ENCODE measurements at regions not wholly inside any gene's neighbourhood (a gene's known extent, or its start where the extent isn't known, plus 50 kb on each side); places are given as distances from the start of the nearest gene placed in this dataset.

DNA sequence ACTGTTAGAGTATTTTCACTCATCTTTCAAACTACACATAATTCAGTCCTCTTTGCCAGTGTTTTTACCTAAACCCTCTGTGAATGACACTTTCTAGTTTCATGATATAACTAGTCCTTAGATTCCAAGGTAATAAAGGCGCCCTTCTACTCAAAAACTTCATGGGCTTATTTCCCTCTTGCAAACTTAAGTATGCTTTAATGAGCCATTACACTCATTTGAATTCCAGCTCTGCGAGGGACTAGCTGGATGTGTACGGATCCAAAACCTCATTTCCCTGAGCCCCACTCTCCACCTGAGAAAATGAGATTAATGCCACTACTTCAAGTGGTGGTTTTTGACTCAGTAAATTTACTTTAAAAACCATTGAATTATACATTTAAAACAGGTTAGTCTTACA is 141.1 kb downstream of the NDUFA12 start:
- no peak for DNase-seq (ENCODE audit: low read depth)
- TF ChIP-seq, protein P1, sequence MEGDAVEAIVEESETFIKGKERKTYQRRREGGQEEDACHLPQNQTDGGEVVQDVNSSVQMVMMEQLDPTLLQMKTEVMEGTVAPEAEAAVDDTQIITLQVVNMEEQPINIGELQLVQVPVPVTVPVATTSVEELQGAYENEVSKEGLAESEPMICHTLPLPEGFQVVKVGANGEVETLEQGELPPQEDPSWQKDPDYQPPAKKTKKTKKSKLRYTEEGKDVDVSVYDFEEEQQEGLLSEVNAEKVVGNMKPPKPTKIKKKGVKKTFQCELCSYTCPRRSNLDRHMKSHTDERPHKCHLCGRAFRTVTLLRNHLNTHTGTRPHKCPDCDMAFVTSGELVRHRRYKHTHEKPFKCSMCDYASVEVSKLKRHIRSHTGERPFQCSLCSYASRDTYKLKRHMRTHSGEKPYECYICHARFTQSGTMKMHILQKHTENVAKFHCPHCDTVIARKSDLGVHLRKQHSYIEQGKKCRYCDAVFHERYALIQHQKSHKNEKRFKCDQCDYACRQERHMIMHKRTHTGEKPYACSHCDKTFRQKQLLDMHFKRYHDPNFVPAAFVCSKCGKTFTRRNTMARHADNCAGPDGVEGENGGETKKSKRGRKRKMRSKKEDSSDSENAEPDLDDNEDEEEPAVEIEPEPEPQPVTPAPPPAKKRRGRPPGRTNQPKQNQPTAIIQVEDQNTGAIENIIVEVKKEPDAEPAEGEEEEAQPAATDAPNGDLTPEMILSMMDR (IDR thresholded peaks at IDR 0.05; ENCODE audit: insufficient read depth, low read depth, low read length, missing control alignments), result no peak
- no peak overlapping the region for H3K4me3 ChIP-seq (ENCODE audit: low read length)

DNA sequence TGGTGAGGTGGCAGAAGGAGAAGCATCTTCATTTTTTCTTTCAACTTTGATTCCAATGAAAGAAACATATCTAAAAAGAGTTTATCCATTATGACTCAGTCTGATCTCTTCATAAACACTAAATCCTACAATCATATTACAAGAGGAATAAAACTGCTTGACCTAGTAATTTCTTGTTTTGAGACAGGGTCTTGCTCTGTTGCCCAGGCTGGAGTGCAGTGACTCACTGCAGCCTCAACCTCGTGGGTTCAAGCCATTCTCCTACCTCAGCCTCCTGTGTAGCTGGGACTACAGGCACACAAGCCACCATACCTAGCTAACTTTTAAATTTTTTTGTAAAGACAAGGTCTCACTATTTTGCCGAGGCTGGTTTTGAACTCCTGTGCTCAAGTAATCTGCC is 147.2 kb downstream of the NDUFA12 start:
- DNase-seq (ENCODE audit: low read depth), result no peak
- TF ChIP-seq, protein P1 (IDR thresholded peaks at IDR 0.05; ENCODE audit: insufficient read depth, low read depth, low read length, missing control alignments), result no peak
- no peak overlapping the region for H3K4me3 ChIP-seq (ENCODE audit: low read length)

DNA sequence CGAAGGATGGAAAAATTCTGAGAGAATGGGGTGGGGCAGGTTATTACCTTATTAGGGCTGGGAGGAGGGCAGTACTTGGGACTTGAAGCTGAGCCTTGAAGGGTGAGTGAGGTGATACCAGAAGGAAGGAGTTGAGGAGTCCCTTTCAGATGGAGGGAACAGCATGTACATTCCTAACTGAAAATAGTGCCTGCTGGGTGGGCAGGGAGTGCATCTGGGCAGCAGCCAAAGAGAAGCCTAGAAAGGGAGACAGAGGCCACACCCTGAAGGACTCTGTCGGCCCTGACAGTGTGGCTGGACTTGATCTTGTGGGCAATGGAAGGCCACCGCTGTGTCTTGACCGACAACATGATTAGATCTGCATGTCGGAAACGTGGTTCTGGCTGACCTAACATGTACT is 147.6 kb downstream of the NDUFA12 start:
- TF ChIP-seq, protein P1 (IDR thresholded peaks at IDR 0.05; ENCODE audit: insufficient read depth, low read depth, low read length, missing control alignments), result no peak
- no peak for DNase-seq (ENCODE audit: low read depth)
- H3K4me3 ChIP-seq (ENCODE audit: low read length), result no peak overlapping the region

DNA sequence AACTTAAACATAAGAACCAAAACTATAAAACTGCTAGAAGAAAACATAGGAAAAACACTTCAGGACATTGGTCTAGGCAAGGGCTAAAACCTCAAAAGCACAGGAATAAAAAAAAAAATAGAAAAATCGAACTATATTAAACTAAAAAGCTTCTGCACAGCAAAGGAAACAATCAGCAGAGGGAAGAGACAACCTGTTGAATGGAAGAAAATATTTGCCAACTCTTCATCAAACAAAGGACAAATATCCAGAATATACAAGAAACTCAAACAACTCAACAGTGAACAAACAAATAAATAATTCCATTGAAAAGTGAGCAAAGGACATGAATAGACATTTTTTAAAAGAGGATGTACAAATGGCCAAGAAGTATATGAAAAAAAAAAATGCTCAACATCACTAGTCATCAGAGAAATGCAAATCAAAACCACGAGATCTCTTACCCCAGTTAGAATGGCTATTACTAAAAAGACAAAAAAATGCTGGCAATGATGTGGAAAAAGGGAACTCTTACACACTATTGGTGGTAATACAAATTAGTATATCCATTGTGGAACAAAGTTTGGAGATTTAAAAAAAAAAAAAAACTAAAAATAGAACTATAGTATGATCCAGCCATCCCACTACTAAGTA is 152.0 kb downstream of the NDUFA12 start:
- no peak overlapping the region for H3K4me3 ChIP-seq (ENCODE audit: low read length)
- TF ChIP-seq, protein P1 (IDR thresholded peaks at IDR 0.05; ENCODE audit: insufficient read depth, low read depth, low read length, missing control alignments), result no peak
- DNase-seq (ENCODE audit: low read depth), result no peak

DNA sequence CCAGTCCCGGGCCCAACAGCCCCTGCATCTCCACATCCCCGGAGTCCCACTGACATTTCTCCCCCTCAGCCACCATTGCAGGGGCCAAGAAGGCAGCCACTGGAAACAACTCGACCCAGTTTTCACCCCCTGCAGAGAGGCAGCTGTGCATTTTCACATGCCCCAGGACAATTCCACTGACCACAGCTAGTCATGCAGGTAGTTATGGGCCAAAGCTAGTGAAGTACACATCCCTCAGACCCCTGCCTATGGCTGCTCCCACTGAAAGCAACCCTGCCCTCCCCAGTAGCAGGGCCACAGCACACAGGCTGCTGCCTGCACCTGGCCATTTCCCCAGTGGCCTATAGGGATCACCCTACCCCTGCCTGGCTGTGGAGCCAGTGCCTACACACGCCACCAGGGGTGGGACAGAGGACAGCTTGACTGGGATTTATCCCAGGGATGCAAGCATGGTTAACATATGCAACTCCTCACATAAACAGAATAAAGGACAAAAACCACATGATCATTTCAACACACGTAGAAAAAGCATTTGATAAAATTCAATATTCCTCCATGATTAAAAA is 154.0 kb downstream of the NDUFA12 start:
- TF ChIP-seq, protein P1 (IDR thresholded peaks at IDR 0.05; ENCODE audit: insufficient read depth, low read depth, low read length, missing control alignments), result no peak
- no peak for DNase-seq (ENCODE audit: low read depth)
- H3K4me3 ChIP-seq (ENCODE audit: low read length), result no peak overlapping the region

DNA sequence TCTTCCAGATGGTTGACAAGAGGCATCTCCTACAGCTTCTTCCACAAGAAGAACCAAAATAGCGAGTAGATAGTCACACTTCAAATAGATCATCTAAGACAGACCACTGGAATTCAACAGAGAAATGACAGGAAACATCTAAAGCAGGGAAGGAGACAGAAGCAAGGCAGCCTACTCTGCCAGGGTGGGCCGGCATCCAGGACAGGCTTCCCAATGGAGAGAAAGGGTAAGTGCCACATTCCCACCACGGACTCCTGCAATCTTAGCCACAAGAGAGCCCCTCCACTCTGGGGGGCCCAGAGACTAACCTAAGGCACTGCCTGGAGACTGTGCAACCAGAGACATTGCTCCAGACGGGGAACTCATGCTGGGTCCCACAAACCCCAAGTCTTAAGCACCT is 154.5 kb downstream of the NDUFA12 start:
- no peak overlapping the region for H3K4me3 ChIP-seq (ENCODE audit: low read length)
- no peak for DNase-seq (ENCODE audit: low read depth)
- TF ChIP-seq, protein P1 (IDR thresholded peaks at IDR 0.05; ENCODE audit: insufficient read depth, low read depth, low read length, missing control alignments), result no peak

DNA sequence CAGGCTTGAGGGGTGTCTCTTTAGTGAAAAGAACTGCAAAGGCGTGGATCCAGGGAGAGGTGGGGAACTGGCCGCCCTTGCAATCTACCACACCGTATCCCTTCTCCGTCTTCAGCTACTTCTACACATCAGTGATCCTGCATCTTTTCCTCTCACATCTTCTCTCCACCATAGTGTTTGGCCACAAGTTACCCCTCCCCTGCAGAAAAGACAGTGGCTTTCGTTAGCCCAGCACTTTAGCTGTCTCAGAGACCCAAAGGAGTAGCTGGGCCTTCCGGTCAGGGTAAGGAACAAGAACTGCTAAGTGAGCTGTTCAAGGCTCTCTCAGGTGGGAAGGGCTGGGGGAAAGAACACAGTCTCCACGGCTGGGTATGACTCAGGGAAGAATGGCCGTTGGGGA is 158.4 kb downstream of the NDUFA12 start:
- no peak overlapping the region for H3K4me3 ChIP-seq (ENCODE audit: low read length)
- TF ChIP-seq, protein P1 (IDR thresholded peaks at IDR 0.05; ENCODE audit: insufficient read depth, low read depth, low read length, missing control alignments), result no peak
- DNase-seq (ENCODE audit: low read depth), result no peak
